ENCODE measurements at regions not wholly inside any gene's neighbourhood (a gene's known extent, or its start where the extent isn't known, plus 50 kb on each side); places are given as distances from the start of the nearest gene placed in this dataset.

GRCh38 chr2:8597094-8597493 lies 84.8 kb upstream of the ID2 start:
- Histone ChIP-seq H3K4me3 (no peak overlapping the region), H3K36me3 (no peaks in the 10 kb centered on the region), H3K27ac (no peak overlapping the region), H3K4me1 (peaks cover 0 to 10% (median 0%) of the 10 kb centered on the region in 12 donors), H3K9me3 (no peaks in the 10 kb centered on the region), H3K27me3 (no peaks in the 10 kb centered on the region)
- DNase-seq (no peak), ATAC-seq (no peak)
- TF ChIP-seq CTCF (IDR thresholded peaks at IDR 0.05) (no peak), POLR2A (IDR thresholded peaks at IDR 0.05) (no peak)
- intact Hi-C loops (cut with DNase I) = loop anchor here in 2 of 10 donors (10.0 kb wide), 1 partner anchor 78 kb away; no protein-coding TSS in a partner anchor

GRCh38 chr2:8597559-8598225 lies 84.2 kb upstream of the ID2 start:
- intact Hi-C loops (cut with DNase I) = loop anchor here in 2 of 10 donors (10.0 kb wide), 1 partner anchor 77 kb away; no protein-coding TSS in a partner anchor
- peaks cover 0 to 10% (median 0%) of the 10 kb centered on the region in 12 donors for H3K4me1 ChIP-seq
- no peaks in the 10 kb centered on the region for H3K9me3 ChIP-seq
- H3K4me3 ChIP-seq = no peak overlapping the region
- peak in 1 of 4 donors; percentile 8 for ATAC-seq
- DNase-seq = no peak
- H3K36me3 ChIP-seq = no peaks in the 10 kb centered on the region
- H3K27me3 ChIP-seq = no peaks in the 10 kb centered on the region
- no peak for TF ChIP-seq CTCF (IDR thresholded peaks at IDR 0.05)
- WGBS, 4 donors = 81 to 92% (median 91%) methylated on average over 6 to 8 of the region's 8 CpGs
- no peak overlapping the region for H3K27ac ChIP-seq

- 88 to 93% (median 92%) methylated on average over 13 of the region's 13 CpGs for WGBS, 4 donors
- Histone ChIP-seq H3K4me3 (no peak overlapping the region), H3K4me1 (peaks cover 0 to 10% (median 0%) of the 10 kb centered on the region in 12 donors), H3K27ac (no peak overlapping the region), H3K9me3 (no peaks in the 10 kb centered on the region), H3K36me3 (no peaks in the 10 kb centered on the region), H3K27me3 (no peaks in the 10 kb centered on the region)
- intact Hi-C loops (cut with DNase I) = loop anchor here in 2 of 10 donors (10.0 kb wide), 1 partner anchor 76 kb away; no protein-coding TSS in a partner anchor
- ATAC-seq (peak in 2 of 4 donors; percentile 71 to 80), DNase-seq (peak in 1 of 5 donors; percentile 48)
- TF ChIP-seq CTCF (IDR thresholded peaks at IDR 0.05) (no peak), POLR2A (IDR thresholded peaks at IDR 0.05) (no peak)
Measured at GRCh38 chr2:8598295-8599165, 83.3 kb upstream of the ID2 start.

All from heart left ventricle (tissue), 16 donors.